HEK293T (cell line): ENCODE measurements at regions not wholly inside any gene's neighbourhood (a gene's known extent, or its start where the extent isn't known, plus 50 kb on each side); places are given as distances from the start of the nearest gene placed in this dataset.

Source experiments
- BHLHE40 ChIP-seq: fragments of 450-650 bp; IDR thresholded peaks from 2 replicates; pipeline ENCODE4 v1.6.1; 2016; ENCODE audit warnings: mild to moderate bottlenecking, moderate library complexity, borderline replicate concordance
- ELF4 ChIP-seq: fragments of 450-650 bp; IDR thresholded peaks from 2 replicates; pipeline ENCODE4 v1.6.1; 2017; ENCODE audit warnings: antibody characterized with exemption
- FOXA1 ChIP-seq: fragments of 450-650 bp; IDR thresholded peaks from 2 replicates; pipeline ENCODE4 v1.6.1; 2016; ENCODE audit warnings: mild to moderate bottlenecking
- FOXK2 ChIP-seq: fragments of 450-650 bp; IDR thresholded peaks from 2 replicates; pipeline ENCODE4 v1.6.1; 2016; ENCODE audit warnings: mild to moderate bottlenecking
- FOXM1 ChIP-seq: fragments of 450-650 bp; IDR thresholded peaks from 2 replicates; pipeline ENCODE4 v1.6.1; 2017; ENCODE audit warnings: mild to moderate bottlenecking, borderline replicate concordance
- HDGF ChIP-seq: fragments of 450-650 bp; IDR thresholded peaks from 2 replicates; pipeline ENCODE4 v1.6.1; 2017; ENCODE audit warnings: antibody characterized with exemption, borderline replicate concordance
- LEF1 ChIP-seq: fragments of 450-650 bp; IDR thresholded peaks from 2 replicates; pipeline ENCODE4 v1.6.1; 2017; ENCODE audit warnings: mild to moderate bottlenecking, borderline replicate concordance
- SP1 ChIP-seq: fragments of 450-650 bp; IDR thresholded peaks from 2 replicates; pipeline ENCODE4 v1.6.1; 2017
- TARDBP ChIP-seq: fragments of 450-650 bp; IDR thresholded peaks from 2 replicates; pipeline ENCODE4 v1.6.1; 2016
- TF ChIP-seq, protein P1 (sequence below): fragments of 450-650 bp; IDR thresholded peaks from 2 replicates; pipeline ENCODE4 v1.6.1; 2016

DNA sequence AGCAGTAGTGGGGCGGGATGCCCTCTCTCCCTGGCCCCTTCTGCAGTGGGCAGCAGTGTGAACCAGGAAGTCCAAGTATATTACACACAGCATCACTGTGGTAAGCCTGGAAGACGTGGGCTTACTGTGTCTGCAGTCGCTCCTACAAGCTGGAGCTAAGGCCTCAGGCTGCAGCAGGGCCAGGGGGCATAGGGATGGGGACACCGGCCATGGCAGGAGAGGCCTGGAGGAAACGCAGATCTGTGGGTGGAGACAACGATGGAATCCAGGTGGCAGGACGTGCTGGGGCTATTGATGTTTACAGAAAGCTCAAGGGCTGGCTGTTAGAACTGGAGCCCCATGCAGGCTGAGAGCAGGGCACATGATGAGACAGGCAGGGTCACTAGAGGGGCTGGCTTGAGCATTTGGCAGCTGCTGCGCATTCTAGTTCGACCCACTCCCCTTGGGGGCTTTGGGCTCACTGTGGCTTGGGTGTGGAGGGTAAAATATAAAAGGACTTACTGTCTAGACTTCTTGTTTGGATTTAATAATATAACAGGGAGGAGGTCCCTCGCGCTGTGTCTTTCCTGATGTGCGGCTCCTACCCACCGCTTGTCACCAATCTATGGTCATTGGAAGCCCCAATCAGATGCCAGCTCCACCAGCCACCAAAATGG lies 539.5 kb downstream of the TBC1D22A start:
- TF ChIP-seq SP1 (no peak), LEF1 (no peak), FOXA1 (no peak), FOXK2 (no peak), TARDBP (no peak), FOXM1 (no peak), HDGF (no peak), ELF4 (no peak), BHLHE40 (no peak)
- TF ChIP-seq, protein P1, sequence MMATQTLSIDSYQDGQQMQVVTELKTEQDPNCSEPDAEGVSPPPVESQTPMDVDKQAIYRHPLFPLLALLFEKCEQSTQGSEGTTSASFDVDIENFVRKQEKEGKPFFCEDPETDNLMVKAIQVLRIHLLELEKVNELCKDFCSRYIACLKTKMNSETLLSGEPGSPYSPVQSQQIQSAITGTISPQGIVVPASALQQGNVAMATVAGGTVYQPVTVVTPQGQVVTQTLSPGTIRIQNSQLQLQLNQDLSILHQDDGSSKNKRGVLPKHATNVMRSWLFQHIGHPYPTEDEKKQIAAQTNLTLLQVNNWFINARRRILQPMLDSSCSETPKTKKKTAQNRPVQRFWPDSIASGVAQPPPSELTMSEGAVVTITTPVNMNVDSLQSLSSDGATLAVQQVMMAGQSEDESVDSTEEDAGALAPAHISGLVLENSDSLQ, result no peak
